ENCODE measurements at regions not wholly inside any gene's neighbourhood (a gene's known extent, or its start where the extent isn't known, plus 50 kb on each side); places are given as distances from the start of the nearest gene placed in this dataset.

DNA sequence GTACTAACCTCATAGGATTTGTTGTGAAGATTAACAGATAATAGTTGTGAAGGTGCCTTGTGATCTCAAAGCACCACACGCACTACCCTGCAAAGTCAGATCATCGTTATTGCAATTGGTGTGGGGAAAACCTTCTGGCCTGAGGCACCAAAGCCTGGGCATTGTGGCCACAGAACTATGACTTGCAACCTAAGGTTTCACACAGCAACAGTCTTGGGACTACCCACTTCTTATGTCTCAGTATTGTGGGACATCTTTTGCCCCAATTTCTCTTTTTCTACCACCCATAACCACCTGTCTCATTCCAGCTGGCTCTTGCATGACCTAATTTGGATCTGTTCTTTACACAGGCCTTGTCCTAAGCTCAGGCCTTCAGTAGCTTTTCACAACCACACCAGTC is 247.8 kb upstream of the NR4A3 start:
- H3K36me3 ChIP-seq (ENCODE audit: control insufficient read depth, low read length): no peaks in the 10 kb centered on the region

GRCh38 chr9:99576002-99576401 is 245.7 kb upstream of the NR4A3 start:
- Histone ChIP-seq H3K27me3 (ENCODE audit: control insufficient read depth, low read length) (no peaks in the 10 kb centered on the region), H4K20me1 (ENCODE audit: control insufficient read depth, insufficient read depth, low read depth, low read length) (no peaks in the 10 kb centered on the region), H3K4me1 (ENCODE audit: control insufficient read depth, low read length) (peaks cover 19% of the 10 kb centered on the region), H3F3A (ENCODE audit: control insufficient read depth, insufficient read depth) (no peaks in the 10 kb centered on the region), H3K36me3 (ENCODE audit: control insufficient read depth, low read length) (no peaks in the 10 kb centered on the region), H3K9me3 (ENCODE audit: control insufficient read depth, insufficient read depth, low read length) (no peaks in the 10 kb centered on the region), H3K4me3 (ENCODE audit: low read length) (no peak overlapping the region), H3K27ac (ENCODE audit: low read depth, low read length) (no peak overlapping the region), H3K4me2 (ENCODE audit: low read length) (no peak overlapping the region), H3K79me2 (ENCODE audit: control insufficient read depth, low read length) (no peaks in the 10 kb centered on the region), H3K9me2 (replicated peaks; ENCODE audit: control insufficient read depth, low read length) (no peaks in the 10 kb centered on the region)
- TF ChIP-seq, protein P1, sequence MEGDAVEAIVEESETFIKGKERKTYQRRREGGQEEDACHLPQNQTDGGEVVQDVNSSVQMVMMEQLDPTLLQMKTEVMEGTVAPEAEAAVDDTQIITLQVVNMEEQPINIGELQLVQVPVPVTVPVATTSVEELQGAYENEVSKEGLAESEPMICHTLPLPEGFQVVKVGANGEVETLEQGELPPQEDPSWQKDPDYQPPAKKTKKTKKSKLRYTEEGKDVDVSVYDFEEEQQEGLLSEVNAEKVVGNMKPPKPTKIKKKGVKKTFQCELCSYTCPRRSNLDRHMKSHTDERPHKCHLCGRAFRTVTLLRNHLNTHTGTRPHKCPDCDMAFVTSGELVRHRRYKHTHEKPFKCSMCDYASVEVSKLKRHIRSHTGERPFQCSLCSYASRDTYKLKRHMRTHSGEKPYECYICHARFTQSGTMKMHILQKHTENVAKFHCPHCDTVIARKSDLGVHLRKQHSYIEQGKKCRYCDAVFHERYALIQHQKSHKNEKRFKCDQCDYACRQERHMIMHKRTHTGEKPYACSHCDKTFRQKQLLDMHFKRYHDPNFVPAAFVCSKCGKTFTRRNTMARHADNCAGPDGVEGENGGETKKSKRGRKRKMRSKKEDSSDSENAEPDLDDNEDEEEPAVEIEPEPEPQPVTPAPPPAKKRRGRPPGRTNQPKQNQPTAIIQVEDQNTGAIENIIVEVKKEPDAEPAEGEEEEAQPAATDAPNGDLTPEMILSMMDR (IDR thresholded peaks at IDR 0.05; ENCODE audit: low read depth, low read length, poor library complexity, severe bottlenecking): no peak
- no peak for TF ChIP-seq EZH2phosphoT487 (IDR thresholded peaks at IDR 0.05; ENCODE audit: borderline replicate concordance, low read length)

More for the DNA sequence above, 247.8 kb upstream of the NR4A3 start:
- H3K79me2 ChIP-seq (ENCODE audit: control insufficient read depth, low read length): no peaks in the 10 kb centered on the region
- H3K27me3 ChIP-seq (ENCODE audit: control insufficient read depth, low read length): no peaks in the 10 kb centered on the region
- H3K4me1 ChIP-seq (ENCODE audit: control insufficient read depth, low read length): peaks cover 9% of the 10 kb centered on the region
- H3K9me2 ChIP-seq (replicated peaks; ENCODE audit: control insufficient read depth, low read length): no peaks in the 10 kb centered on the region
- no peaks in the 10 kb centered on the region for H4K20me1 ChIP-seq (ENCODE audit: control insufficient read depth, insufficient read depth, low read depth, low read length)
- no peaks in the 10 kb centered on the region for H3F3A ChIP-seq (ENCODE audit: control insufficient read depth, insufficient read depth)
- no peak overlapping the region for H3K4me3 ChIP-seq (ENCODE audit: low read length)
- H3K27ac ChIP-seq (ENCODE audit: low read depth, low read length): no peak overlapping the region
- H3K9me3 ChIP-seq (ENCODE audit: control insufficient read depth, insufficient read depth, low read length): no peaks in the 10 kb centered on the region
- TF ChIP-seq EZH2phosphoT487 (IDR thresholded peaks at IDR 0.05; ENCODE audit: borderline replicate concordance, low read length): no peak
- TF ChIP-seq, protein P1 (IDR thresholded peaks at IDR 0.05; ENCODE audit: low read depth, low read length, poor library complexity, severe bottlenecking): no peak
- H3K4me2 ChIP-seq (ENCODE audit: low read length): no peak overlapping the region

GRCh38 chr9:99576876-99577275 is 244.8 kb upstream of the NR4A3 start:
- Histone ChIP-seq H3K4me1 (ENCODE audit: control insufficient read depth, low read length) (peaks cover 28% of the 10 kb centered on the region), H3K9me3 (ENCODE audit: control insufficient read depth, insufficient read depth, low read length) (no peaks in the 10 kb centered on the region), H3K27me3 (ENCODE audit: control insufficient read depth, low read length) (no peaks in the 10 kb centered on the region), H3K4me3 (ENCODE audit: low read length) (no peak overlapping the region), H4K20me1 (ENCODE audit: control insufficient read depth, insufficient read depth, low read depth, low read length) (no peaks in the 10 kb centered on the region), H3F3A (ENCODE audit: control insufficient read depth, insufficient read depth) (no peaks in the 10 kb centered on the region), H3K4me2 (ENCODE audit: low read length) (no peak overlapping the region), H3K27ac (ENCODE audit: low read depth, low read length) (no peak overlapping the region), H3K79me2 (ENCODE audit: control insufficient read depth, low read length) (no peaks in the 10 kb centered on the region), H3K9me2 (replicated peaks; ENCODE audit: control insufficient read depth, low read length) (no peaks in the 10 kb centered on the region), H3K36me3 (ENCODE audit: control insufficient read depth, low read length) (no peaks in the 10 kb centered on the region)
- TF ChIP-seq, protein P1 (IDR thresholded peaks at IDR 0.05; ENCODE audit: low read depth, low read length, poor library complexity, severe bottlenecking): no peak
- TF ChIP-seq EZH2phosphoT487 (IDR thresholded peaks at IDR 0.05; ENCODE audit: borderline replicate concordance, low read length): no peak

- H3K79me2 ChIP-seq (ENCODE audit: control insufficient read depth, low read length): no peaks in the 10 kb centered on the region
- no peaks in the 10 kb centered on the region for H4K20me1 ChIP-seq (ENCODE audit: control insufficient read depth, insufficient read depth, low read depth, low read length)
- H3F3A ChIP-seq (ENCODE audit: control insufficient read depth, insufficient read depth): no peaks in the 10 kb centered on the region
- no peak overlapping the region for H3K4me3 ChIP-seq (ENCODE audit: low read length)
- H3K27ac ChIP-seq (ENCODE audit: low read depth, low read length): no peak overlapping the region
- TF ChIP-seq, protein P1 (IDR thresholded peaks at IDR 0.05; ENCODE audit: low read depth, low read length, poor library complexity, severe bottlenecking): no peak
- TF ChIP-seq EZH2phosphoT487 (IDR thresholded peaks at IDR 0.05; ENCODE audit: borderline replicate concordance, low read length): no peak
- H3K9me3 ChIP-seq (ENCODE audit: control insufficient read depth, insufficient read depth, low read length): no peaks in the 10 kb centered on the region
- peaks cover 32% of the 10 kb centered on the region for H3K4me1 ChIP-seq (ENCODE audit: control insufficient read depth, low read length)
- no peak overlapping the region for H3K4me2 ChIP-seq (ENCODE audit: low read length)
- no peaks in the 10 kb centered on the region for H3K36me3 ChIP-seq (ENCODE audit: control insufficient read depth, low read length)
- H3K27me3 ChIP-seq (ENCODE audit: control insufficient read depth, low read length): no peaks in the 10 kb centered on the region
- no peaks in the 10 kb centered on the region for H3K9me2 ChIP-seq (replicated peaks; ENCODE audit: control insufficient read depth, low read length)
These were observed 244.3 kb upstream of the NR4A3 start for GRCh38 chr9:99577351-99577750.

Data from DOHH2 (cell line).